ENCODE measurements at regions not wholly inside any gene's neighbourhood (a gene's known extent, or its start where the extent isn't known, plus 50 kb on each side); places are given as distances from the start of the nearest gene placed in this dataset.
A peak's percentile ranks its signal among the peaks of the same experiment; 100 is the strongest.

DNA sequence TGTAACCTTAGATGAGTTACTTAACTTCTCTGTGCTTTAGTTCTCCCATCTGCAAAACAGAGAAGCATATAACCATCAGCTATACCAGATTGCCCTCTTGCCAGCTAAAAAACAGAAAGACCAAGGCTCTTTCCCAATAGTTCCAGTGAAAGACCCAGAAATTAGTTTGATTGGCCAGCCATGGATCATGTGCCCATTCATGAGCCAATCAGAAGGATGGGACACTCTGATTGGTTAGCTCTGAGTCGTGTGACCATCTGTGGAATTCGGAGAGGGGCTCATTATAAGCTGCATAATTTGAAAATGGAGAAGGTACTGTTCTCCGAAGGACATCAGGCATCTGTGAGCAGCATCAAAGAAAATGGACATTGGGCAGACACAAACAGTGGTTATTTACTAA, 155.2 kb downstream of the ABCC12 start:
- 74% methylated on average over 3 of the region's 3 CpGs for WGBS
- no peaks in the 10 kb centered on the region for H3K36me3 ChIP-seq
- no peaks in the 10 kb centered on the region for H3K9me3 ChIP-seq
- no peaks in the 10 kb centered on the region for H3K4me1 ChIP-seq
- H3K27ac ChIP-seq (replicated peaks in 1 of 4) = no peak overlapping the region
- no peak overlapping the region for H3K4me3 ChIP-seq
- intact Hi-C loops (cut with DNase I) = no loop called here
- no peaks in the 10 kb centered on the region for H3K27me3 ChIP-seq
- no peak for TF ChIP-seq POLR2A (IDR thresholded peaks at IDR 0.05; ENCODE audit: low read depth)
- DNase-seq (ENCODE audit: extremely low spot score) = peak; percentile 60

DNA sequence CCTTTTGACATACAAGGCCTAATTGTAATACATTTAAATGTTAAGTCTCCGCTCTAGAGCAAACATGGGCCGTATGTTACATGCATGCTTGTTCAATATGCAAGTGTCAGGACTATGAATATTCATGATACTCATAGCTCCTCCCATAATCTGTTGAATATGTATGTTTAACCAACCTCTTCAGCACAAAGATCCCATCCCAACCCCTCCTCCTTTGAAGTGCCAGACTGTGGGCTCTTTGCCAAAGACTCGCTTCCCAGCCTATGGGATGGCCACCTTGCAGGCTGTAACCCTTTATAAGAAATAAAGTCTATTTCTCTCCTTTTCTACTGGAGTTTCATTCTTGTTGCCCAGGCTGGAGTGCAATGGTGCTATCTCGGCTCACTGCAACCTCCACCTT, 156.2 kb downstream of the ABCC12 start:
- Histone ChIP-seq H3K4me1 (no peaks in the 10 kb centered on the region), H3K9me3 (no peaks in the 10 kb centered on the region), H3K4me3 (no peak overlapping the region), H3K27ac (replicated peaks in 1 of 4) (no peak overlapping the region), H3K27me3 (no peaks in the 10 kb centered on the region), H3K36me3 (no peaks in the 10 kb centered on the region)
- DNase-seq (ENCODE audit: extremely low spot score) = peak; percentile 74
- 86% methylated on average over 4 of the region's 4 CpGs for WGBS
- no peak for TF ChIP-seq EP300 (IDR thresholded peaks at IDR 0.05)
- TF ChIP-seq POLR2AphosphoS5 (IDR thresholded peaks at IDR 0.05) = no peak
- intact Hi-C loops (cut with DNase I) = no loop called here

GRCh38 chr16:47995354-47995753, 160.4 kb downstream of the ABCC12 start:
- intact Hi-C loops (cut with DNase I) = no loop called here
- TF ChIP-seq EP300 (IDR thresholded peaks at IDR 0.05) (no peak), POLR2AphosphoS5 (IDR thresholded peaks at IDR 0.05) (no peak), CTCF (IDR thresholded peaks at IDR 0.05) (no peak), POLR2A (IDR thresholded peaks at IDR 0.05; ENCODE audit: low read depth) (no peak)
- H3K36me3 ChIP-seq = no peaks in the 10 kb centered on the region

DNA sequence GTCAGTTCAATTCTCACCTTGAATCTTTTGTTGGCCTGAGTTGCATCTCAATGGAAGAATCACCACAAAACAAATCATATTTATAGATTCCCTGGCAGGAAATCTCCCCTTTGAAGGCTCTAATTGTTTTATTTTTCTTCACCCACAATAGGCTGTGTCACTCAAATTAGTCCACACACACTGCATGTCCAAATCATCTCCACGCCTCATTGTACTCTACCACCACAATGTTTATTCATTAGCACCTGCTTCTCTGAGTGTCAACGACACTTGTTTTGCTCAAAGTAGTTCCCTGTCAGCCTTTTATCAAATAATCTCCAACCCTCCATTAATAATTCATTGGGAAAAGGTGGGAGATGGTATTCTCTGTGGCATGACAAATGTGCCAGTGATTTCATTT, 164.3 kb downstream of the ABCC12 start:
- H3K9me3 ChIP-seq = peaks cover 0 to 16% (median 3%) of the 10 kb centered on the region in 4 donors
- H3K4me3 ChIP-seq = no peak overlapping the region
- 58% methylated on average over 2 of the region's 2 CpGs for WGBS
- H3K27me3 ChIP-seq = no peaks in the 10 kb centered on the region
- no peak overlapping the region for H3K27ac ChIP-seq (replicated peaks in 1 of 4)
- TF ChIP-seq CTCF (IDR thresholded peaks at IDR 0.05) (no peak), POLR2AphosphoS5 (IDR thresholded peaks at IDR 0.05) (no peak), EP300 (IDR thresholded peaks at IDR 0.05) (no peak), POLR2A (IDR thresholded peaks at IDR 0.05; ENCODE audit: low read depth) (no peak)
- no peaks in the 10 kb centered on the region for H3K4me1 ChIP-seq
- intact Hi-C loops (cut with DNase I) = no loop called here
- H3K36me3 ChIP-seq = no peaks in the 10 kb centered on the region
- DNase-seq (ENCODE audit: extremely low spot score) = no peak

More at GRCh38 chr16:47995354-47995753, 160.4 kb downstream of the ABCC12 start:
- DNase-seq (ENCODE audit: extremely low spot score) = no peak
- Histone ChIP-seq H3K4me1 (no peaks in the 10 kb centered on the region), H3K27me3 (no peaks in the 10 kb centered on the region), H3K27ac (replicated peaks in 1 of 4) (no peak overlapping the region), H3K4me3 (no peak overlapping the region), H3K9me3 (peaks cover 0 to 13% (median 2%) of the 10 kb centered on the region in 4 donors)
- 71% methylated on average over 2 of the region's 2 CpGs for WGBS

DNA sequence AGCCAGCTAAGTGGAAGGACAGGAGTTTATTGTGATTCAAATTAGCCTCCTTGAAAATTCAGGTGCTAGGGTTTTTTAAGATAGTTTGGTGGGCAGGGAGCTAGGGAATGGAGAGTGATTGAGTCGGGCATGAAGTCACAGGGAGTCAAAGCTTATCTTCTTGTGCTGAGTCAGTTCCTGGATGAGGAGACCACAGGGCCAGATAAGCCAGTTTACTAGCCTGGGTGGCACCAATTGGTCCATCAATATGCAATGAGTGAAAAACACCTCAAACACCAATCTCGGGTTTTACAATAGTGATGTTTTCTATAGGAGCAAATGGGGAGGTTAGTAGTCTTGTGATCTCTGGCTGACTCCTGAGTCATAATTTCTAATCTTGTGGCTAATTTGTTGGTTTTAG, 165.1 kb downstream of the ABCC12 start:
- Histone ChIP-seq H3K4me1 (no peaks in the 10 kb centered on the region), H3K9me3 (peaks cover 0 to 16% (median 3%) of the 10 kb centered on the region in 4 donors), H3K4me3 (no peak overlapping the region), H3K36me3 (no peaks in the 10 kb centered on the region), H3K27ac (replicated peaks in 1 of 4) (no peak overlapping the region), H3K27me3 (no peaks in the 10 kb centered on the region)
- intact Hi-C loops (cut with DNase I) = no loop called here
- peak; percentile 12 for DNase-seq (ENCODE audit: extremely low spot score)
- TF ChIP-seq EP300 (IDR thresholded peaks at IDR 0.05) (no peak), POLR2A (IDR thresholded peaks at IDR 0.05; ENCODE audit: low read depth) (no peak)
- WGBS = 77% methylated on average over 2 of the region's 2 CpGs

GRCh38 chr16:47987136-47987535, 168.7 kb downstream of the ABCC12 start:
- TF ChIP-seq EP300 (IDR thresholded peaks at IDR 0.05) (no peak), POLR2AphosphoS5 (IDR thresholded peaks at IDR 0.05) (no peak), CTCF (IDR thresholded peaks at IDR 0.05) (no peak), POLR2A (IDR thresholded peaks at IDR 0.05; ENCODE audit: low read depth) (no peak)
- Histone ChIP-seq H3K27me3 (no peaks in the 10 kb centered on the region), H3K36me3 (no peaks in the 10 kb centered on the region), H3K4me1 (no peaks in the 10 kb centered on the region), H3K9me3 (peaks cover 0 to 12% (median 3%) of the 10 kb centered on the region in 4 donors), H3K4me3 (no peak overlapping the region), H3K27ac (replicated peaks in 1 of 4) (no peak overlapping the region)
- DNase-seq (ENCODE audit: extremely low spot score) = peak; percentile 57
- intact Hi-C loops (cut with DNase I) = no loop called here
- 74% methylated on average over 2 of the region's 2 CpGs for WGBS

Measured in esophagus muscularis mucosa (tissue), 4 donors.